HepG2 (cell line): ENCODE measurements at regions not wholly inside any gene's neighbourhood (a gene's known extent, or its start where the extent isn't known, plus 50 kb on each side); places are given as distances from the start of the nearest gene placed in this dataset.

ENCODE experiments used
- CC2D1A ChIP-seq: sonication (generic); formaldehyde crosslinking; IDR thresholded peaks from 2 replicates; pipeline ENCODE4 v1.8.1; 2023; ENCODE audit warnings: mild to moderate bottlenecking, missing genetic modification reagents
- JDP2 ChIP-seq: sonication (generic); formaldehyde crosslinking; IDR thresholded peaks from 2 replicates; pipeline ENCODE4 v1.8.1; 2022; ENCODE audit warnings: missing genetic modification reagents, borderline replicate concordance
- KLF11 ChIP-seq: IDR thresholded peaks from 2 replicates; pipeline ENCODE4 v1.6.1; 2016; ENCODE audit warnings: missing compliant biosample characterization
- TOE1 ChIP-seq: sonication (generic); formaldehyde crosslinking; IDR thresholded peaks from 2 replicates; pipeline ENCODE4 v1.4.0; 2020; ENCODE audit warnings: mild to moderate bottlenecking, missing genetic modification reagents
- TF ChIP-seq, protein P1 (sequence below), 2 experiments: fragments of 450-650 bp in 1 of 2; sonication (generic) in 1 of 2; formaldehyde crosslinking; IDR thresholded peaks; 2 replicates each; pipeline versions ENCODE4 v1.5.0 to v1.8.0; 2020 to 2022; ENCODE audit warnings: mild to moderate bottlenecking in 1 of 2, missing genetic modification reagents in 1 of 2
- TF ChIP-seq, protein P2 (sequence below): sonication (generic); formaldehyde crosslinking; IDR thresholded peaks from 2 replicates; pipeline ENCODE4 v1.8.1; 2023; ENCODE audit warnings: mild to moderate bottlenecking, moderate library complexity, missing genetic modification reagents
- TF ChIP-seq, protein P3 (sequence below): sonication (generic); formaldehyde crosslinking; conservative IDR thresholded peaks from 2 replicates; pipeline ENCODE4 v1.4.0; 2020; ENCODE audit warnings: mild to moderate bottlenecking, missing genetic modification reagents, moderate library complexity

DNA sequence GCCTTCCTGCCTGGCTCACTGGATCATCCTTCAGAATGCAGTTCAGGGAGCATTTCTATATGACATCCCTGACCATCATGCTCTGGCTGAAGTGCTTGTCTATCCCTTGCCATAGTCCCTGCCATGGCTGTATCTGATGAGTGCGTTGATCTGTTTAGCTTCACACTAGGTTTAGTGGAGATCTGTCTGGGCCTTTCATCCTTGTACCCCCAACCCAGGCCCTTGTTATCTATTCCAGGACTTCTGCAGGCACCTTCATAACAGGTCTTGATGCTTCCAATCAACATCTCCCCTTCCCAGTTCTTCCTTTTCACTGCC is 102.4 kb downstream of the QRSL1 start (continued):
- TF ChIP-seq CC2D1A (CRISPR knock-in tag), result no peak
- TF ChIP-seq, protein P1, sequence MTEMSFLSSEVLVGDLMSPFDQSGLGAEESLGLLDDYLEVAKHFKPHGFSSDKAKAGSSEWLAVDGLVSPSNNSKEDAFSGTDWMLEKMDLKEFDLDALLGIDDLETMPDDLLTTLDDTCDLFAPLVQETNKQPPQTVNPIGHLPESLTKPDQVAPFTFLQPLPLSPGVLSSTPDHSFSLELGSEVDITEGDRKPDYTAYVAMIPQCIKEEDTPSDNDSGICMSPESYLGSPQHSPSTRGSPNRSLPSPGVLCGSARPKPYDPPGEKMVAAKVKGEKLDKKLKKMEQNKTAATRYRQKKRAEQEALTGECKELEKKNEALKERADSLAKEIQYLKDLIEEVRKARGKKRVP (CRISPR knock-in tag; IDR thresholded peaks at IDR 0.05), result no peak
- TF ChIP-seq, protein P2, sequence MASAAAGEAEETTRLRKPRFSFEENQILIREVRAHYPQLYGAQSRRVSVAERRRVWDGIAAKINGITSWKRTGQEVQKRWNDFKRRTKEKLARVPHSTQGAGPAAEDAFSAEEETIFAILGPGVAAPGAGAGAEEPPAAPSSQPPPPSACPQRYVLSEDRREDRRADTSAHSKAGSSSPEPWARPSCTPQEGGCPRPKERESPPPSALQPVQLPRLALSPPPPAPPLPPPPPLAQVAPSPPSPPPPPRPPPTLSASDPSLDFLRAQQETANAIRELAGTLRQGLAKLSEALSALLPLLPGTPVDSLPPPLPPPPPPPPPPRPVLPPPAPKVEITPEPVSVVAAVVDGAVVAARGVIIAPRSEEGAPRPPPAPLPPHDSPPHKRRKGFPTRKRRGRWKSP (CRISPR knock-in tag), result no peak; the same call in 1 of the 2 replicates
- no peak for TF ChIP-seq JDP2 (CRISPR knock-in tag)
- TF ChIP-seq, protein P3, sequence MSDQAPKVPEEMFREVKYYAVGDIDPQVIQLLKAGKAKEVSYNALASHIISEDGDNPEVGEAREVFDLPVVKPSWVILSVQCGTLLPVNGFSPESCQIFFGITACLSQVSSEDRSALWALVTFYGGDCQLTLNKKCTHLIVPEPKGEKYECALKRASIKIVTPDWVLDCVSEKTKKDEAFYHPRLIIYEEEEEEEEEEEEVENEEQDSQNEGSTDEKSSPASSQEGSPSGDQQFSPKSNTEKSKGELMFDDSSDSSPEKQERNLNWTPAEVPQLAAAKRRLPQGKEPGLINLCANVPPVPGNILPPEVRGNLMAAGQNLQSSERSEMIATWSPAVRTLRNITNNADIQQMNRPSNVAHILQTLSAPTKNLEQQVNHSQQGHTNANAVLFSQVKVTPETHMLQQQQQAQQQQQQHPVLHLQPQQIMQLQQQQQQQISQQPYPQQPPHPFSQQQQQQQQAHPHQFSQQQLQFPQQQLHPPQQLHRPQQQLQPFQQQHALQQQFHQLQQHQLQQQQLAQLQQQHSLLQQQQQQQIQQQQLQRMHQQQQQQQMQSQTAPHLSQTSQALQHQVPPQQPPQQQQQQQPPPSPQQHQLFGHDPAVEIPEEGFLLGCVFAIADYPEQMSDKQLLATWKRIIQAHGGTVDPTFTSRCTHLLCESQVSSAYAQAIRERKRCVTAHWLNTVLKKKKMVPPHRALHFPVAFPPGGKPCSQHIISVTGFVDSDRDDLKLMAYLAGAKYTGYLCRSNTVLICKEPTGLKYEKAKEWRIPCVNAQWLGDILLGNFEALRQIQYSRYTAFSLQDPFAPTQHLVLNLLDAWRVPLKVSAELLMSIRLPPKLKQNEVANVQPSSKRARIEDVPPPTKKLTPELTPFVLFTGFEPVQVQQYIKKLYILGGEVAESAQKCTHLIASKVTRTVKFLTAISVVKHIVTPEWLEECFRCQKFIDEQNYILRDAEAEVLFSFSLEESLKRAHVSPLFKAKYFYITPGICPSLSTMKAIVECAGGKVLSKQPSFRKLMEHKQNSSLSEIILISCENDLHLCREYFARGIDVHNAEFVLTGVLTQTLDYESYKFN (CRISPR knock-in tag), result no peak
- no peak for TF ChIP-seq TOE1
- TF ChIP-seq KLF11 (CRISPR knock-in tag), result no peak
